ENCODE measurements at regions not wholly inside any gene's neighbourhood (a gene's known extent, or its start where the extent isn't known, plus 50 kb on each side); places are given as distances from the start of the nearest gene placed in this dataset.
A peak's percentile ranks its signal among the peaks of the same experiment; 100 is the strongest.

- no peak for DNase-seq (ENCODE audit: low read depth)
Measured at GRCh38 chr6:8743170-8743745, 307.9 kb upstream of the SLC35B3 start.

DNA sequence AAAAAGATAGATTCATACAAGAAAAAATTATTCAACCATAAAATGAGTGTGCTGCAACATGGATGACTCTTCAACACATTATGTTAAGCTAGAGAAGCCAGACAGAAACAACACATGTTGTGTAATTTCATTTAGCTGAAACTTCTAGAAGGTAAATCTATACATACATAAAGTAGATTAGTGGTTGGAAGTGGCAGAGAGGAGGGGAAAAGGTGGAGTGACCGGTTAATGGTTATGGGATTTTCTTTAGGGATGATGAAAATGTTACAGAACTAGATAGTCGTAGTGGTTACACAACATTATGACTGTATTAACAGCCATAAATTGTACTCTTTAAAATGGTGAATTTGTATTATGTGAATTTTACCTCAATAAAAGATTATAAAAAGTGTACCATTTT, 304.1 kb upstream of the SLC35B3 start:
- no peak for DNase-seq (ENCODE audit: low read depth)

GRCh38 chr6:8738951-8739350, 303.6 kb upstream of the SLC35B3 start:
- no peak for DNase-seq (ENCODE audit: low read depth)

- no peak for DNase-seq (ENCODE audit: low read depth)
Measured at GRCh38 chr6:8736156-8736895, 301.0 kb upstream of the SLC35B3 start.

- DNase-seq (ENCODE audit: low read depth) = no peak
Measured at GRCh38 chr6:8733879-8734278, 298.5 kb upstream of the SLC35B3 start.

DNA sequence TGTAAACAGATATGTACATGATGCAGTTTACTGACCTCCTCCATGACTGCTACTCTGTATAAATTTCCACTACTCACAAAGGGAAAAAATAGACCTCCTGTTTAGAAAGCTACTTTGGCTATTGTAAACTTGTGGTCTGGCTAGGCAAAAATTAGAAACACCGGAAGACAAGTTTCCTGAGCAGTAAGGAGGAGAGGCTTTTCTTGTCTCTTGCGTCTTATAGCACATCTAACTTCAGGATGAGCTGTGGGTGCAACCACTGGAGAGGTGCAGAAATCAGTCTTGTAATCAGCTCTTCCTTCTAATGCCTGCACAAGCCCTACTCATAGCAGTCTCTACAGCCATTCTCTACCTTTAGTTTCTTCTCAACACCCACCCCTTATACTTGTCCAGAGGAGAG, 296.5 kb upstream of the SLC35B3 start:
- DNase-seq (ENCODE audit: low read depth) = no peak

- no peak for DNase-seq (ENCODE audit: low read depth)
Measured at GRCh38 chr6:8710668-8711431, 275.5 kb upstream of the SLC35B3 start.

GRCh38 chr6:8707956-8708772, 272.8 kb upstream of the SLC35B3 start:
- DNase-seq (ENCODE audit: low read depth) = peak; percentile 12

DNA sequence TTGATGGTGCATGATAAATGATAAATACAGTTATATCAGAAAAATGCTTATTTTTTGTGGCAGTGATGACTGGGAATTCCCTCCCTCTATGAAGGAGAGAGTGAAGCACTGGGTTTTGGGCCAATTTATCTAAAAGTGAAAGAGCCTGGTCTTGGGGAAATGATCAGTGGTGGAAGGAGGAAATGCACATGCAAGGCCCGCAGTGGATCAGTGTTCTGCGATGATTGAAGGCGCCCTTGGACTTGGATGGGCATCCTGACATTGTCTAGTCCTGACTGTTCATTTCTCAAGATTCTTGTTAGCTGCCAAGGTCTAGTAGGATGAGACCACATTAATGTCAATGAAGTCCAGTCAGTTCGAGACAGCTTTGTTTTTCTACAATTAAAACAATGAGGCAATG, 272.0 kb upstream of the SLC35B3 start:
- no peak for DNase-seq (ENCODE audit: low read depth)

DNA sequence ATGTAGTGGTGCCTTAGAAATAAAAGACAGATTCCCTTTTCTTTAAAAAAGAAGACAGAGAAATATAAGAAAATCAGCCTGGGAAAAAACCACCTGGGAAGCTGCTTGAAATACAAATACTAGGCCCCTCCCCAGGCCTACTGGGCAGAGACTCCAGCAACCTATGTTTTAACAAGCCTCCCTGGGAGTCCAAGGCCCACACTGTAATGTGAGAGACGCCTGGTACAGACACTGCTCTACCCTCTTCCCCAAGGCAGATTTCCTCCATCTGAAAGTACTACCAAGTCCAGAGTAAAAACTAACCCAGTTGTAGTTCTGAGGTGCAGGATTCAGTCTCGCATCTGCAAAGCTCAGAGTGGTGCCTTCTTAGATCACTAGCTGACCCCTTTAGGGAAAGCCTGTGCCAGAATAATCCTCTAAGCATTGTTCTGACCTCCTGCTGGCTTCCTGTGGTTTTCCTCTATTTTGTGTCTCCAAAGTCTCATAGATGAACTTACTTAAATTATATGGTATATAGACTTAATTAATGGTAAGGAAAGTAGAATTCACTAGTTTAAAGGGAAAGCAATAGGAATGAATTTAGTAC, 270.2 kb upstream of the SLC35B3 start:
- DNase-seq (ENCODE audit: low read depth) = no peak

- no peak for DNase-seq (ENCODE audit: low read depth)
Measured at GRCh38 chr6:8703059-8703458, 267.7 kb upstream of the SLC35B3 start.

DNA sequence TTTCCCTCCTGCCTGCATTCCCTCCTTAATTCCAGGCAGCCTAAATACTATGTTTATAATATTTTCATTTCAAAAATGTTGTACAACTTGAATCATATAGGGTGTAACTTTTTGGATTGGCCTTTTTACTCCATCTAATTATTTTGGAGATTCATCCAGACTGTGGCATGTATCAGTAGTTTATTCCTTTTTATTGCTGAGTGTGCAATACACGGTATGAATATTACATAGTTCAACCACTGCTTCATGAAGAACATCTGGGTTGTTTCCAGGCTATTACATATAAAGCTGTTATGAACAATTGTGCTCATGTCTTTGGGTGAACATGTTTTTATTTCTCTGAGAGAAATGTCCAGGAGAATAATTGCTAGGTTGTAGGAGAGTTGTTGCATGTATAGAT, 253.5 kb upstream of the SLC35B3 start:
- no peak for DNase-seq (ENCODE audit: low read depth)

- no peak for DNase-seq (ENCODE audit: low read depth)
Measured at GRCh38 chr6:8686077-8686476, 250.7 kb upstream of the SLC35B3 start.

- DNase-seq (ENCODE audit: low read depth) = no peak
Measured at GRCh38 chr6:8683204-8683603, 247.9 kb upstream of the SLC35B3 start.

GRCh38 chr6:8679823-8680222, 244.5 kb upstream of the SLC35B3 start:
- no peak for DNase-seq (ENCODE audit: low read depth)

GRCh38 chr6:8678466-8678865, 243.1 kb upstream of the SLC35B3 start:
- no peak for DNase-seq (ENCODE audit: low read depth)

- DNase-seq (ENCODE audit: low read depth) = no peak
Measured at GRCh38 chr6:8674126-8674525, 238.8 kb upstream of the SLC35B3 start.

DNA sequence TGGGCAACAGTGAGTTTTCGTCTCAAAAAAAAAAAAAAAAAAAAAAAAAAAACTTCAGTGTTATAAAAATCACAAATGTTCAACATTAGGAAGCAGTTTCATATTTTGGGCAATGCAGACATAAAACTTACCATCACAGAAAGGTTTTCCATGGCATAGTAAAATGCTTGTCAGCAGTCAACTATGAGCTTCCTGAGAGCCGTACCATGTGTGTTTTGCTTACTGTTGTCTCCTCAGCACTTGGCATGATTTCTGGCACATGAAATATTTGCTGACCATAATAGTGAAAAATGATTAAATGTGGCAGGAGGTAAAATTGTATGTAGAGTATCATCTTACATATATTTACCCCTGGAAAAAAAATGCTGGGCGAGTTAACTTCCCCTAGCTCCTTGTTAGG, 237.5 kb upstream of the SLC35B3 start:
- DNase-seq (ENCODE audit: low read depth) = no peak

- DNase-seq (ENCODE audit: low read depth) = no peak
Measured at GRCh38 chr6:8670792-8671191, 235.4 kb upstream of the SLC35B3 start.

DNA sequence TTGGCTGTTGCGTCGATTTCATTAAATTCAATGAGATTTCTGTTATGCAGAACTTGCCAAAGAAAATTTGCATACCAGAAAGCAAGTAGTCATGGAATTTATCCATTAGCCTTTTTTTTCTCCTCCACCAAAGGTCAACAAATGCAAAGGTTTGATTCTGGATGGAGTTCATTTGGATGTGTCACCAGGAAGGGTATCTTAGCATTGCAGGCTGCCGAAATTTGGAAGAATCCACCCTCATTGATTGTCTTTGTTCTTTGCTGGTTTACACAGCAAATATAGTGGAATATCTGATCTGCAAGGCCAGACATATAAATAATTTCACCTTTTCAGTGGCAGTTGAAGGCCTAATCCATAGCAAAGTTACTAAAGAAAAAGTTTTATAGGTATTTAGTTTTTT, 229.4 kb upstream of the SLC35B3 start:
- no peak for DNase-seq (ENCODE audit: low read depth)

DNA sequence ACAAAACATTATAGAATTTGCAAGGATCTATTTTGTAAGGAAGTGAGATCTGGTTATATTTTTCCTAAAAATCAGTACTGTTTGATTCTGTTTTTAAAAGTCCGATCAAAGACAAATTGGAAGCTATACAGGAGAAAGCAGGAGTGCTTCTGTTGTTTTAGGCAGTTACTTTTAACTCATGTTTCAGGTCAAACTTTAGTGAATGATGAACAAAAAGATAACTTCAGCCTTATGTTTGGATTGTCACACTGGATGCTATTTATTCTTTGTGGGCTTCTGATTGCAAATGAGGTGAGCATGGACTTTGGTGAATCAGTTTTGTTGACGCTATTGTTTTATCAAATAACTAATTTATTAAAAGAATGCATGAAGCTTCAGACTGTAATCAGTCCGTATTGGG, 228.7 kb upstream of the SLC35B3 start:
- DNase-seq (ENCODE audit: low read depth) = no peak
